Embryonic facial prominence (tissue), 1 donor: ENCODE measurements at regions not wholly inside any gene's neighbourhood (a gene's known extent, or its start where the extent isn't known, plus 50 kb on each side); places are given as distances from the start of the nearest gene placed in this dataset.
"Not testable (repeated sequence)": the region's sequence is repeated elsewhere in the genome, so short reads cannot be mapped to it uniquely, and the experiment has no call there.

Experiments
- DNase-seq: peaks from one replicate; pipeline ENCODE4 v3.0.0-alpha.2; 2016; ENCODE audit errors: extremely low spot score

DNA sequence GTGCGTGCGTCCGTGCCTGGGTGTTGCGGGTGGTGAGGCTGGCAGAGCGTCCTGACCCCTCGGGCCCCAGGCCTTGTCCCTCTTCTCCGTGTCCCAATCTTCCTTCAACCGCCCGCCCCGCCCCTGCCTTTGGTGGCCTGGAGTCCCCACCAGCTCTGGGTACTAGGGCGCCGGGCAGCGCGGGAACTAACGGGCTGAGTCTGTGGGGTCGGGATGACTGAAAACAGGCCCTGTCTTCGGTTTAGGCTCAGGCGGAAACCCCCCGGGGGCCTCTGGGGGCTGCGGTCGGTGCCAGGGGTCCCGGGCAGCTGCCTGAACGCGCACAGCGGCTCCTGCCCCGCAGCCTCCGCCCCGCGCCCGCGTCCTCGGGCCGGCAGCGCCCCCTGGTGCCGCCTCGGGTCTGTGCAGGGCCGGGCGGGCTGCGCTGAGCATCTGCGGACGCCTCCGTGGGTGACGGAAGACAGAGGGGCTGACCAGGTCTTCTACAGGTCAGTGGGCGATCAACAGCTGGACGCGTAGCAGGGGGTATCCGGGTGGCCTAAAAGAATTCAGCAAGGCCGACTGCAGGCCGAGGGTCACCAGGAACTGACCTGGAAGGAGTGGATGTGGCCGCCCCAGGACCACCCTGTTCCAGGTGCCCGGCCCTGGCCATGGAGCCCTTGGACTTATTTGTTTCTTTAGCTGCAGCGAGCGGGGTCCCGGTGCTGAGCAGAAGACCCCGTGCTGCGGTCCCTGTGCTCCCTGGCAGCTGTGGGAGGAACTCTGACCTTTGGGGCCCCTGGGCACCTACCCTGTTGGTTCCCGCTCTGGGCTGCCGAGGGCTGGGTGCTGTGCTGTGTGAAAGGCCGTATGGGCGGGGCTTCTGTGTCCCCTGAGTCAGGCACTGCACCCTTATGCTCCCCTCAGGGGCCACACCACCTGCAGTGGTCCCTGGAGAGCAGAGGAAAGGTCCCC is 130.2 kb upstream of the LPCAT1 start:
- DNase-seq: not testable (repeated sequence)

DNA sequence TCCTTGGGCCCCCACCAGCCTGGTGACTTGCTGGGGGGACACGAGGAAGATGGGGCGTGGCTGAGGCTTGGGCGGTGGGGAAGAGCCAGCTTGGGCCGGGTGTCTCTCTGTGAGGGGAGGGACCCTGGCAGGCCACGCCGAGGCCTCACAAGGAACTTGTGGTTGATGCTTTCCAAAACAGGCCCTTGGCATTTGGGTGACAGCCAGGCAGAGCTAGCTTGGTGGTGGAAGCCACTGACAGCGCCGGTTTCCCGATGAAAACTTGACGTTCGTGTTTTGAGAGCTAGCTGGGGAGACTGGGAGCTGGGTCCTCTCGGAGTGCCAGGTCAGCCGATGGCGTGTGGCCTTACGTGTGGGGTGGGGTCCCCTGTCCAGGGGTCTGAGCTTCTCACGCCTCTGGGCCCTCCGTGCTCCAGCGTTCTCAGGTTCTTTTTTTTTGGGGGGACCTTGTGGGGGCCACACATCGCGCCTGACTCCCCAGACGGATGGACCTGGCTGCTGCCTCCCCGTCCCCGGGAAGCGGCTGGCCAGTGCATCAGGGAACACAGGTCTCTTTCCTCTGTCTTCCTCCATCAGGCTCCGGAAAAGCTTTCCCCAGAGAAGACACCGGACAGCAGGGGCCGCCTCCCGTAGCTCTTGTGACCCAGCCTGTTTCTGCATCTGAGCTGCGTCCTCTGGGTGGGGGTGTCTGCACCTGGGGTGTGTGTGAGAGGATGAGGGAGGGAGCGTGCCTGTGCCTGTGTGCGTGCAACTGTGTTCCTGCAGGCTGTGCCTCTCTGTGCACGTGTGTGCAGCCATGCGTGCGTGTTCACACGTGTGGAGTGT is 129.3 kb upstream of the LPCAT1 start:
- DNase-seq: no peak

DNA sequence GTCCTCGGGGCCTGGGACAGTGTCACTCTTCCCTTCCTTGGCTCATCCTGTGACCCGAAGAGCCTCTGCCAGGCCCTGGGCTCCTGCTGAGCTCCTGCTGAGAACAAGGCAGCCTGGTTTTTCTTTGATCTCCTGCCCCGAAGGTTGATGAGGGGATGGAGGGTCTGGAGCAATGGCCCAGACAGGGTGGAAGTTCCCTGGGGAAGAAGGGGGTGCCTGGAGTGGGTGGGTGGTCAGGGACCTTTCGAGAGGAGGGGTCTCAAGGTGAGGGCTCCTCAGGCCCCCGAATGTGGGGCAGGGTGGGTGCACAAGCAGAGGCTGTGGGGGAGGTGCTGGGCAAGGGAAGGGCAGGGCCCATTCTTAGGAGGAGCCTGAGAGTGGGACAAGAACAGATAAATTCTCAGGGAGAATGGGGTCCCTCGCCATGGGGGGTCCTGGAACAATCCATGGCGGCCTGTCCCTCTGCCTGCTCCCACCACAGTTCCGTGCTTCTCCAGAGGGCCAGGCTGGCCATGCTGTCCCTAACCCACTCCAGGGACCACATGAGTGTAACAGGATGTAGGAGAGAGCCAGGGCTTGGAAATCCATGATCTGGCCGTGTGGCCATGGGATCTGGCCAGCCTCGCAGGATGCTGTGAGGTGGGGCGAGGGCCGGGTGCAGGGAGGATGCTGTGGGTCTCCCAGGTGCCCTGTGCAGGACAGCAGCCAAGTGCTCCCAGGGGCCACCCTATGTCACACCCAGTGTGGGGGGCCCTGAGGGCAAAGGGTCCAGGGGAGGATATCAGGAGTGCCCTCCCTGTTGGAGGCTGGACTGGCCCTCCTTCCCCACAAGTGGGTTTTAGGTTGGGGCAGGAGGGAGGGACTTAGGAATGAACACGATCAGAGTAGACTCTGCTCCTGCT is 128.5 kb upstream of the LPCAT1 start:
- DNase-seq: no peak

DNA sequence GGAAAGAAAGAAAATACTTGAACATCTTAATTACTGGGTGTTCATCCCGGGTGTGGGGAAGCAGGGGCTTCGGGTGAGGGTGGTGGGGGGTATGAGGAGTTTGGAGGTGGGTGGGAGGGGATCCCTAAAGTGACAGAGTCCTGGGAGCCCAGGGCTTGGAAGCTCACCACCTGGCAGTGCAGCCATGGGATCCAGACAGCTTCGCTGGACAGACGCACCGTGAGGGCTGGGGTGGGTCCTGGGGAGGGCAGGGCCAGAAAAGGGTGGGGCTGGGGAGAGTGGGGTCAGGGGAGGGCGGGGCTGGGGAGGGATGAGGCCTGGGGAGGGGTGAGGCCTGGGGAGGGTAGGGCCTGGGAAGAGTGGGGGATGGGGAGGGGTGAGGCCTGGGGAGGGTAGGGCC is 127.5 kb upstream of the LPCAT1 start:
- no peak for DNase-seq

DNA sequence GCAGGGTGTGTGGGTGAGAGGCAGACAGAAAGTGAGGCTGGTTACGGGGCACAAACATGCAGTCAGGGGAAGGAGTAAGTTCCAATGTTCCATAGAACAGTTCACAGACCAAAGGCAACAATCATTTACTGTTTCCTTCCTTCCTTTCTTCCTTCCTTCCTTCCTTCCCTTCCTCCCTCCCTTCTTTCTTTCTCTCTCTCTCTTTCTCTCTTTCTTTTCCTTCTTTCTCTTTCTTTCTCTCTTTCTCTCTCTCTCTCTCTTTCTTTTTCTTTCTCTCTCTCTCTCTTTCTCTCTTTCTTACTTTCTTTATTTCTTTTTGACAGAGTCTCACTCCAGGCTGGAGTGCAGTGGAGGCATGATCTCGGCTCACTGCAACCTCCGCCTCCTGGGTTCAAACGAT is 125.8 kb upstream of the LPCAT1 start:
- DNase-seq: no peak

DNA sequence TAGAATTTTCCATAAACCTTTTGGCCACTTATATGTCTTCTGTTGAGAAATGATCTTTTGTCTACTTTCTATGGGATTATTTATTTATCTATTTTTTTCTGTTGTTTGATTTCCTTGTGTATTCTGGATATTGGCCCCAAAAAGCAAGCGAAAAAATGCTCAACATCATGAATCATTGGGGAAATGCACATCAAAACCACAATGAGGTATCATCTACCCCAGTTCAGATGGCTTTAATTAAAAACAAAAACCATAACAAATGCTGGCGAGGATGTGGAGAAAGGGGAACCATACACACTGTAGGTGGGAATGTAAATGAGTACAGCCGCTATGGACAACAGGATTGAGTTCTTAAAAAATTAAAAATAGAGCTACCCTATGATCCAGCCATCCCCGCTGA is 125.0 kb upstream of the LPCAT1 start:
- no peak for DNase-seq

DNA sequence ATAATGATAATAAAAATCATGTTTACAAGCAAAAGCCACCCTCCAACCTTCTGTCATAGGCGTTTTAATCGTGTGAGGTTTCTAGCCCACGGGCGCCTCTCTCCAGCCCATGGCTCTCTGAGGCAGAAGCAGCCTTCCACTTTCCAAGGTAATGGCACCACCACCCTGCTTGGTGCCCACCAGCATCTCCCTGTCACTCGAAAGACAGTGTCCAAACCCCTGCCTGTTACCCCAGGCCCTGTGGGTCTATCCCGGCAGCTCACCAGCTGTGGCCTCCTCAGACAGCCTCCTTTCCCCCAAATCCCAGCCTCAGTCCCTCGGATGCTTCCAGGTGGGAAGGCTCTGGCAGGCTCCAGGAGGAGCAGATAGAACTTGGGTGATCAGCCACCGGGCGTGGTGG is 123.8 kb upstream of the LPCAT1 start:
- no peak for DNase-seq

DNA sequence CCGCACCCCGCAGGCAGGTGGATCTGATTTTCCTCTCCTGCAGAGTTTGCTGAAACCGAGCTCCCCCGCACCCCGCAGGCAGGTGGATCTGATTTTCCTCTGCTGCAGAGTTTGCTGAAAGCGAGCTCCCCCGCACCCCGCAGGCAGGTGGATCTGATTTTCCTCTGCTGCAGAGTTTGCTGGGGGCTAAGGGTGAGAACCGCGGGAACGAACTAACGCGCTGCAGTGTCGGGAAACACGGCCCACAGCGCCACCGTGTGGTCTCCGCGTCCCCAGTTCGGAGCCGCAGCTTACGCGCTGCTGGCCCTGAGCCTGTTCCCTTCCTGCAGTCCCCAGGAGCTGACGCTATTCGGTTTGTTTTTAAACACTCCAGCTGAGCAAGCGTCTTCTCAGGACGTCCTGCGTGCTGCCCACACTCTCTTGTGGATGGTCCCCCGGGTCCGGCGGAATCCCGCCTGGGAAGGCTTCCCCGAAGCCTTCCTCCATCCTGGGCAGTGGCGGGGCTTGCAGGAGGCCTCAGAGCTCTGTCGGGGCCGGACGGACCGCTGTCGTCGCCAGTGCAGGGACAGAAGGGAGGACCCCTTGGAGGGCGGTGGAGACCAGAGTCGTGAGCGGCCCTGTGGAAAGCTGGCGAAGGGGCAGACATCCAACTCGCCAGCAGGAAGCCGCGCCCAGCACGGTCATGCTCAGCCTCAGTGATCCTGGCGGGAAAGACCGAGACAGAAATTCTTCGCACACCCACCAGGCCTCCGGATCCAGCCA is 121.2 kb upstream of the LPCAT1 start:
- peak; percentile 79 for DNase-seq

DNA sequence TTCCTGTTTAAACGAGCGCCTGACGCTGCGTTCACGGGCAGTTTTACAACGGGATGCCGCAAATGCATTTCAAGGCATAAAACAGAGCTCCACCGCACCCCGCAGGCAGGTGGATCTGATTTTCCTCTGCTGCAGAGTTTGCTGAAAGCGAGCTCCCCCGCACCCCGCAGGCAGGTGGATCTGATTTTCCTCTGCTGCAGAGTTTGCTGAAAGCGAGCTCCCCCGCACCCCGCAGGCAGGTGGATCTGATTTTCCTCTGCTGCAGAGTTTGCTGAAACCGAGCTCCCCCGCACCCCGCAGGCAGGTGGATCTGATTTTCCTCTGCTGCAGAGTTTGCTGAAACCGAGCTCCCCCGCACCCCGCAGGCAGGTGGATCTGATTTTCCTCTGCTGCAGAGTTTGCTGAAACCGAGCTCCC is 120.6 kb upstream of the LPCAT1 start:
- DNase-seq: not testable (repeated sequence)

DNA sequence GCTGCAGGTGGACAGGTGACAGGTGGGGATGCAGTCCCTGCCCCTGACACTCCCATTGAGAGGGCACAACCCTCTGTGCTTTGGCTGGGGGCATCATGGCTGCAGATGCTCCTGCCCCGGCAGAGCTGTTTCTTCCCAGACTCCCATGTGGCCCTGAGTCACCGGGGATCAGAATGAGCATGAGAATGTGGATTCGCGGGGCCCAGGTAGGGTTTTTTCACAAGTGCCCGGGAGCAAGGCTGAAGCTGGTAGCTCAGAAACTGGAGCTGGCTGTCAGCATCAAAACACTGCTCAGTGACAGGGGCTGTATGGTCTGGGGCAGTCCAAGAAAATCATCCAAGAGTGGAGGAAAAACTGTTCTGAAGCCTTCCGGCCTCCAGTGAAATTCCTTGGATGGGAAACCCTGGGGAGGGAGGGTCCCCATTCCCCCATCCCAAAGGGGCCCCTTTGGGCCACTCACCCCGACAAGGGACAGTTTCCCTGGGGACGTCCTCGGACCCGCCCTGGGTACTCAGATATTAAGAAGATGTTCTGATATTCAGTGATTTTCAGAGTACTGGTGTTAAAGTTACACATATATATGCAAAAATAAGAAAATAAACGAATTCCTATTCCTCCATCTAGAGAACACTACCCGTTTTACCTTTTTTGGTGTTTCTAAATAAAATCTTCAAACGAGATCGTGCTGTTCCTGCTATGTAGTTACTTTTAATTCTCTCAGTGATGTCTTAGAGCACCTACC is 120.1 kb upstream of the LPCAT1 start:
- no peak for DNase-seq

DNA sequence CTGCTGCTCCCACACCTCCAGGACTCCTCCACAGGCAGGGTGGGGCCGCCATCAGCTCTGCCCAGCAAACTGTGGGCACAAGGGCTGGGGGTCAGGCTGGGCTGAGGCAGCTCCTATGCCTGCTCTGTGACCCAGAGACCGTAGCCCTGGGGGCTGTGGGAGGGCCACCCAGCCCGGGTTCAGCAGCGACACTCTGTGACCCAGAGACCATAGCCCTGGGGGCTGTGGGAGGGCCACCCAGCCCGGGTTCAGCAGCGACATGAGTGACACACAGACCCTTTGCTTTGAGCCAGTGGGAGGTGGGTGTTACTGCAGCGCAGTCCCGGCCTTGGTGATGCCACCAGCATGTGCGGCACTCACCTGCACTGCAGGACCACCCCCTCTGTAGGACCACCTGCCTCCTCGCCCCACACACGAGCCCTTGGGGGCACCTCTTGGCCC is 118.9 kb upstream of the LPCAT1 start:
- DNase-seq: no peak

DNA sequence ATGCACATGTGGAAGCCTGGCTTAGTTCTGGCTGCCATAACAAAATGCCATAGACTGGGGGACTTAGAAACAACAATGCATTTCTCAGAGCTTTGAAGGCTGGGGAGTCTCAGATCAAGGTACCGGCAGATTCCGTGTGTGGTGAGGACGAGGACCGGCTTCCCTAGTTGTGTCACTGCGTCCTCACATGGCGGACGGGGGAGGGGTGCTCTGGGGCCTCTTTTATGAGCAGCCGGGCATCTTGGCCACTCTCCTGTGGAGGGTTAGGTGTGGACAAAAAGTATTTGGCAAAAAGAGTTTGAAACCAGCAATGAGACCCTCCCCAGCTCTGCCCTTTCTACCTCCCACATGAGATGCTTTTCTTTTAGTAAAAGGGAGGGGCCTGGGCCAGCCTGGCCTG is 118.5 kb upstream of the LPCAT1 start:
- no peak for DNase-seq

DNA sequence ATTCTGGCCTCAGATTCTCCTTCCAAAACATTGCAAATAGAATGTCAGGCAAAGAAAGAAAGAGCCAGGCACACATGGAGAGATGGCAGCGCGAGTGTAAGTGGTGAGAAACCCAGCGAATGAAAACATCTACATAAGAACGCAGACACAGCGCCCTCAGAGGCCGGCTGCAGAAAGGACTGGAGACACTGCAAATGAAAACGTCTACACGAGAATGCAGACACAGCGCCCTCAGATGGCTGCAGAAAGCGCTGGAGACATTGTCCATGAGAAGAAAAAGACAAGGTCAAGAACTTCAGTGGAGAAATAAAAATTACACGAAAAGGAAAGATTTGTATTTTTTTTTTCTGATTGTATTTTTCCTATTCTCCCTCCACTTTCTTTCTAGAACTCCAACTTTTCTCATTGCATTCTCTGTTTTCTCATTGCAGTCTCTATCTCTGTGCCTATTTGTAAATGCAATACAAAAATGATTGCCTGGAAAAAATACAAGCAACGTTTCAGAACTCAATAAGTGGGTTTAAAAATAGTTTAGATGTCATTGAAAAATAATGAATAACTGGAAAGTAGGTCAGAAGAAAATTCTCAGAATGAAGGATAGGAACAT is 117.9 kb upstream of the LPCAT1 start:
- peak; percentile 81 for DNase-seq

DNA sequence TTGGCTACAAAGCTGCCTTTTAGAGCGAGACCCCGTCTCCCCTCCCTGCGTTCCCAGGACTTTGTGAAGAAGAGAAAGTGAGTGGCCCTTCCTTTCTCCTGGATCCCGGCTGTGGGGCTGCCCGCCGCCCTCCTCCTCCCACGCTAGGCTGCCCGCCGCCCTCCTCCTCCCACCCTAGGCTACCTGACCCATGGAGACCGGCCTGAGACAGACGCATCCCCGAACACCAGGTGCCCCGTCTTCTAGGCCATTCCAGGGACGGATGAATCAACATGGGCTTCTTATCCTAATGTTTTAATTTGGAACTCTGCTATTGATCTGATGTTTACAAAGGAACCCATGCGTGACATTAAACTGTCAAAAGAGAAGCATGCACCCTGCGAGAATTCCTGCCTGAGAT is 117.3 kb upstream of the LPCAT1 start:
- DNase-seq: no peak

DNA sequence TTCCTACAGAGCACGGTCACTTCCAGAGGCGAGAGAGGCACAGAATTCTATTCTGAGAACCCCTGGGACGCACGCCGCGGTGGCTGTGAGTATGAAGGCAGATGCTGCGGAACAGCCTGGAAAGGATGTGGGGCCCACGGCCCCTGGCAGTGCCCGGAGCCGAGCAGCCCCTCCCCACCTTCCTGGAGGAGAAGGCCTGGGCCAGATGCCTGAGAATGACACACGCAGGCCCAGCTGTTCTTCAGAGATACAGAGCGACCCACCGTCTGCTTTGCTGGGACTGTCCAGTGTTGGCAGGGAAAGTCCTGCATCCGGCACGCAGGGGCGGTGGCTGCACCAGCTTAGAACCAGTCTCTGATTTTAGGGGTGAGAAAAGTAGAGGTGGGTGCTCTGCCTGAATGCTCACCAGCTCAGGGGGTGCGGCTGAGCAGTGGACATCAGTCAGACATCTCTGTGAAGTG is 116.7 kb upstream of the LPCAT1 start:
- no peak for DNase-seq

DNA sequence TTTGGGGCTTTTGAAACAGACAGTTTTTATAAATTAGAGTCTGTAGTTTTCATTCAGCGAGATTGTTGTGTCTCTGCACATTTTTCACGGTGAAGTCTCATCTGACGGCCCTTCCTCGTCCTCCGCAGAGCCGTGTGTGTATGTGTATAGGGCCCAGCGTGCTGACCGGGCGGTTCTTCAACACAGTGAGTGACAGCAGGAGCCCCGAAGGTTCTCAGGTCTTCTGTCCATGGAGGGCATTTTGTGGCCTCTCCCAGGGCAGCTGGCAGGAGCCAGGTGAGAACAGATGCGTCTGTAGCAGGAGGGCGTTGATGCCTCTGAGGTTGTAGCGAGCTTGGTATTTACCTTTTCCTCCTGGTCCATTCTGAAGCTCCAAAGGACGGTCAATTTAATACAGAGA is 116.0 kb upstream of the LPCAT1 start:
- DNase-seq: no peak

DNA sequence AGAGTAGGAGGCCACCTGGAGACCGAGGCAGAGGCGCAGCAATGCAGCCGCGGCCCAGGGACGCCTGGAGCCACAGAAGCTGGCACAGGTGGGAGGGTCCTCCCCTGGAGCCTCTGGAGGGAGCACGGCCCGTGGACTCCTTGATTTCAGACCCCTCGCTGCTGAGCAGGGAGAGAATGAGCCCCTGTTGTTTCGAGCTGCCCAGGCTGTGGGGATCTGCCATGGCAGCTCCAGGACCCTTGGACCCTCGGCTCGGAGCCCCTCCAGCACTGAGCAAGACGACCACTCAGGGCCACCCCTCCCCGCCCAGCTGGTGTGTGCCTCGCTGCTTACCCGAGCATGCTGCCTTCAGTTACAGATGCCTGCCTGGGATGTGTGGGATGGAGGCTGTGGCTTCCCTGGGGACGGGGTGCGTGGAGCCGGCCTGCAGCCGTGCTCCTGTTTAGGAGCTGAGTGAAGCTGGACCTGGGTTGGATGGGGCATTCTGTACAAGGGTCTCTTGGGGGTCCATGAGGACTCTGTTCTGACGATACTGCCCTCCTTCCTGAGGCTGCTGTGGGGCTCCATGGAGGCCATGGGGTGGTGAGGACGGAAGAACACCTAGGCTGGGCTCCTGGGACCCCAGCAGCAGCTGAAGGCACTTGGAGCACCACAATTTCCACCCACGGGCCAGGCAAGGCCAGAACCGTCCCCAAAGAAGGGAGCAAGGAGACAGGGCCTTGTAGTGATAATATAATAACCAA is 115.1 kb upstream of the LPCAT1 start:
- no peak for DNase-seq

DNA sequence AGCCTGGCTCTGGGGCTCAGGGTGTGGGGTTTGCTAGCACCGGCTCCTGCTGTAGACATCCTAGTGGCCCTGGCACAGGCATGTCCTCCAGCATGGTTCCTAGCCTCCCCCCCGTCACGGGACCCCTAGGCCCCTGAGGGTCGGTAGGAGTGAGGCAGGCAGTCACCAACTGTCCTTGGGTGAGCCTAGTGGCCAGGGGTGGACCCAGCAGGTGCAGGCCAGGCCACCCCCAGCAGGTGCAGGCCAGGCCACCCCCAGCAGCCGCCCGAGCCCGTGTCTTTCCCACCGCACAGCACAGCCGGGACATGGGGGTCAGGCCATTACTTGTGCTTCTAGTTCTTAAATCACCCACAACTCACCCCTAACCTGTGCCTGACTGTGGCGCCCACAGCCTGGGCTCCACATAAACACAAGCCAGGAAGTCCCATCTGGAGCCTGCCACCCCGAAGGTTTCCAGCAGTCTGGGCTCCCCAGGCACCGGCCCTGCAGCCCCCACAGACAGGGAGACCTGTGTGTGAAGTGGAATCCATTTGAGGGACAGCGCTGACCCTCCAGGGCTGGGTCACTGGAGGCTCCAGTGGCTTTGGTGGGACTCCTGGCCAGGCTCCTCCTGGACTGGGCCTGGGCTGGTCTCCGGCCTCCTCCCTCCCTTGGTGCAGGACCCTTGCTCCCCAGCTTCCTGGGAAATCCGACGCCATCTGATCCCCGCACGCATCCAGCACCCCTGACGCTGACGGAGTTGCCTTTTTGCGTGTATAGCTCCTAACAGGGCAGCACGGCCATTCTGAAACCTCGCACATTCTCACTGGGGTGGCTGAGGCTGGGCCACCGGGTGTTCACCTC is 114.1 kb upstream of the LPCAT1 start:
- no peak for DNase-seq
